Neural progenitor cell (in vitro differentiated cells): ENCODE measurements at regions not wholly inside any gene's neighbourhood (a gene's known extent, or its start where the extent isn't known, plus 50 kb on each side); places are given as distances from the start of the nearest gene placed in this dataset.

Experiments
- CTCF ChIP-seq: fragments of 200-600 bp; sonication (generic); IDR thresholded peaks from 2 replicates; pipeline ENCODE4 v1.5.1; 2017; ENCODE audit warnings: antibody characterized with exemption, mild to moderate bottlenecking
- EZH2 ChIP-seq: fragments of 200-600 bp; sonication (generic); IDR thresholded peaks from 2 replicates; pipeline ENCODE4 v1.6.1; 2017; ENCODE audit warnings: antibody characterized with exemption, mild to moderate bottlenecking, moderate library complexity
- EZH2phosphoT487 ChIP-seq: fragments of 200-600 bp; sonication (generic); IDR thresholded peaks from 2 replicates; pipeline ENCODE4 v1.6.1; 2017; ENCODE audit warnings: antibody characterized with exemption

GRCh38 chr1:14339288-14339687 is 259.2 kb upstream of the KAZN start:
- TF ChIP-seq CTCF = no peak
- TF ChIP-seq EZH2 = no peak
- TF ChIP-seq EZH2phosphoT487 = no peak
